DOHH2 (cell line): ENCODE measurements at regions not wholly inside any gene's neighbourhood (a gene's known extent, or its start where the extent isn't known, plus 50 kb on each side); places are given as distances from the start of the nearest gene placed in this dataset.

Source experiments
- H3F3A ChIP-seq: fragments of 200-600 bp; sonication (generic), shearing (Covaris generic); 2 replicates; pipeline ENCODE4 v1.6.0; 2016; ENCODE audit warnings: antibody characterized with exemption, mild to moderate bottlenecking; ENCODE audit not compliant: control insufficient read depth, insufficient read depth
- H3K27ac ChIP-seq: fragments of 200-600 bp; sonication (generic); 2 replicates; pipeline ENCODE4 v1.5.1; 2014; ENCODE audit warnings: low read depth, mild to moderate bottlenecking, low read length, moderate library complexity
- H3K27me3 ChIP-seq: fragments of 200-600 bp; sonication (generic); 2 replicates; pipeline ENCODE4 v1.6.1; 2014; ENCODE audit warnings: mild to moderate bottlenecking, low read length, mixed read lengths; ENCODE audit not compliant: control insufficient read depth
- H3K36me3 ChIP-seq: fragments of 200-600 bp; sonication (generic); 2 replicates; pipeline ENCODE4 v1.6.1; 2014; ENCODE audit warnings: mild to moderate bottlenecking, low read length, moderate library complexity, mixed read lengths; ENCODE audit not compliant: control insufficient read depth
- H3K4me1 ChIP-seq: fragments of 200-600 bp; sonication (generic); 2 replicates; pipeline ENCODE4 v1.6.1; 2014; ENCODE audit warnings: mild to moderate bottlenecking, low read length, mixed read lengths; ENCODE audit not compliant: control insufficient read depth
- H3K4me2 ChIP-seq: fragments of 200-600 bp; sonication (generic); 2 replicates; pipeline ENCODE4 v1.6.0; 2014; ENCODE audit warnings: mild to moderate bottlenecking, low read length, moderate library complexity
- H3K4me3 ChIP-seq: fragments of 200-600 bp; sonication (generic); 2 replicates; pipeline ENCODE4 v1.5.1; 2014; ENCODE audit warnings: mild to moderate bottlenecking, low read length, mixed read lengths
- H3K79me2 ChIP-seq: fragments of 200-600 bp; sonication (generic); 2 replicates; pipeline ENCODE4 v1.6.1; 2014; ENCODE audit warnings: mild to moderate bottlenecking, low read length, mixed read lengths; ENCODE audit not compliant: control insufficient read depth
- H3K9me2 ChIP-seq: fragments of 200-600 bp; sonication (generic); replicated peaks from 2 replicates; pipeline ENCODE4 v1.6.1; 2014; ENCODE audit warnings: mild to moderate bottlenecking, low read length, mixed read lengths; ENCODE audit not compliant: control insufficient read depth
- H3K9me3 ChIP-seq: fragments of 200-600 bp; sonication (generic); 2 replicates; pipeline ENCODE4 v1.6.1; 2014; ENCODE audit warnings: antibody characterized with exemption, low read length, mixed read lengths; ENCODE audit not compliant: control insufficient read depth, insufficient read depth
- H4K20me1 ChIP-seq: fragments of 200-600 bp; sonication (generic); 2 replicates; pipeline ENCODE4 v1.6.0; 2014; ENCODE audit warnings: low read depth, mild to moderate bottlenecking, antibody characterized with exemption, low read length, moderate library complexity; ENCODE audit not compliant: control insufficient read depth, insufficient read depth
- EZH2phosphoT487 ChIP-seq: fragments of 200-600 bp; sonication (generic); IDR thresholded peaks from 2 replicates; pipeline ENCODE4 v1.6.1; 2017; ENCODE audit warnings: borderline replicate concordance, mild to moderate bottlenecking, antibody characterized with exemption, low read length, moderate library complexity, mixed read lengths
- TF ChIP-seq, protein P1 (sequence below): fragments of 200-600 bp; sonication (generic); IDR thresholded peaks from one replicate; pipeline ENCODE4 v1.5.1; 2014; ENCODE audit warnings: antibody characterized with exemption, mild to moderate bottlenecking, low read depth, low read length; ENCODE audit not compliant: poor library complexity, severe bottlenecking

DNA sequence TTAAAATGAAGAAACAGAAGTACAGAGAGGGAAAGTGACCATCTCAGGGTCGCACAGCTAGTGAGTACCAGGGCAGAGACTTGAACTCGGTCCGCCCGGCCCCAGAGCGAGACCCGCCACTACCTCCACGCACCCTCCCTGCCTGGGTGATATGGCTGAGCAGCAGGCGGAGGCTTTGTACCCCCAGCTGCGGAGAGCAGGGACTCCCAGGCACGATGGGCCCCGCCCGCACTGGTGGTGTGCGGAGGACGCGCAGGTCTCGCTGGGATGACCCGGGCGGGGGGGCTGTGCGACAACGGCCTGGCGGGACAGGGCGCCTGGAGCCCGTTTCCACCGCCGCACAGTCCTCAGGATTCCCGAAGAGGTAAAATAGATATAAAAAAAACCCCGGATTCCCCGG, 64.7 kb upstream of the LARP1 start:
- TF ChIP-seq, protein P1, sequence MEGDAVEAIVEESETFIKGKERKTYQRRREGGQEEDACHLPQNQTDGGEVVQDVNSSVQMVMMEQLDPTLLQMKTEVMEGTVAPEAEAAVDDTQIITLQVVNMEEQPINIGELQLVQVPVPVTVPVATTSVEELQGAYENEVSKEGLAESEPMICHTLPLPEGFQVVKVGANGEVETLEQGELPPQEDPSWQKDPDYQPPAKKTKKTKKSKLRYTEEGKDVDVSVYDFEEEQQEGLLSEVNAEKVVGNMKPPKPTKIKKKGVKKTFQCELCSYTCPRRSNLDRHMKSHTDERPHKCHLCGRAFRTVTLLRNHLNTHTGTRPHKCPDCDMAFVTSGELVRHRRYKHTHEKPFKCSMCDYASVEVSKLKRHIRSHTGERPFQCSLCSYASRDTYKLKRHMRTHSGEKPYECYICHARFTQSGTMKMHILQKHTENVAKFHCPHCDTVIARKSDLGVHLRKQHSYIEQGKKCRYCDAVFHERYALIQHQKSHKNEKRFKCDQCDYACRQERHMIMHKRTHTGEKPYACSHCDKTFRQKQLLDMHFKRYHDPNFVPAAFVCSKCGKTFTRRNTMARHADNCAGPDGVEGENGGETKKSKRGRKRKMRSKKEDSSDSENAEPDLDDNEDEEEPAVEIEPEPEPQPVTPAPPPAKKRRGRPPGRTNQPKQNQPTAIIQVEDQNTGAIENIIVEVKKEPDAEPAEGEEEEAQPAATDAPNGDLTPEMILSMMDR, result no peak
- TF ChIP-seq EZH2phosphoT487, result no peak
- no peaks in the 10 kb centered on the region for H3K9me2 ChIP-seq
- H3K27ac ChIP-seq, result no peak overlapping the region
- no peak overlapping the region for H3K4me2 ChIP-seq
- peaks cover 4% of the 10 kb centered on the region for H3K4me1 ChIP-seq
- H4K20me1 ChIP-seq, result no peaks in the 10 kb centered on the region
- H3K9me3 ChIP-seq, result no peaks in the 10 kb centered on the region
- H3K79me2 ChIP-seq, result no peaks in the 10 kb centered on the region
- H3K36me3 ChIP-seq, result no peaks in the 10 kb centered on the region
- no peaks in the 10 kb centered on the region for H3K27me3 ChIP-seq
- H3K4me3 ChIP-seq, result no peak overlapping the region
- no peaks in the 10 kb centered on the region for H3F3A ChIP-seq

DNA sequence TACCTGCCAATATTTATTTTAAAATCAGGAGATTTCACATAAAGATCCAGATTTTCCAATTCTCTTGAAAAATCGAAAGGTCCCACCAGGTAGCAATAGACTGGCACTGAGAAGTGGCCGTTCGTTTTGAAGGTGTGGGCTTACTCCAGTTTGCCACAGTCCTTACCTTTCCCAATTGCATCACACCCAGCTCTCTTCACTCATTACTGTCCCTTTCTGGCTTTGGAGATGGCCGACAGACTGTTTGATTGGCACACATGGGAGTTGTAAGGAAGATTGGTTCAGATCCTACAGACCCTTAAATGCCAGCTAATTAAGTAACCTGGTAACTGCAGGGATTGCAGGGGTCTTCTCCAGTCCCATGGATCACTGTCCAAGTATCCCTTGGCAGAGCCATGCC, 68.7 kb upstream of the LARP1 start:
- no peaks in the 10 kb centered on the region for H3K36me3 ChIP-seq
- no peaks in the 10 kb centered on the region for H3K9me2 ChIP-seq
- H4K20me1 ChIP-seq, result no peaks in the 10 kb centered on the region
- H3K27ac ChIP-seq, result no peak overlapping the region
- peaks cover 15% of the 10 kb centered on the region for H3K4me1 ChIP-seq
- H3K4me2 ChIP-seq, result no peak overlapping the region
- no peaks in the 10 kb centered on the region for H3K79me2 ChIP-seq
- no peaks in the 10 kb centered on the region for H3K9me3 ChIP-seq
- TF ChIP-seq EZH2phosphoT487, result no peak
- TF ChIP-seq, protein P1, result no peak
- H3K27me3 ChIP-seq, result peaks cover 8% of the 10 kb centered on the region
- peaks cover 7% of the 10 kb centered on the region for H3F3A ChIP-seq
- no peak overlapping the region for H3K4me3 ChIP-seq

DNA sequence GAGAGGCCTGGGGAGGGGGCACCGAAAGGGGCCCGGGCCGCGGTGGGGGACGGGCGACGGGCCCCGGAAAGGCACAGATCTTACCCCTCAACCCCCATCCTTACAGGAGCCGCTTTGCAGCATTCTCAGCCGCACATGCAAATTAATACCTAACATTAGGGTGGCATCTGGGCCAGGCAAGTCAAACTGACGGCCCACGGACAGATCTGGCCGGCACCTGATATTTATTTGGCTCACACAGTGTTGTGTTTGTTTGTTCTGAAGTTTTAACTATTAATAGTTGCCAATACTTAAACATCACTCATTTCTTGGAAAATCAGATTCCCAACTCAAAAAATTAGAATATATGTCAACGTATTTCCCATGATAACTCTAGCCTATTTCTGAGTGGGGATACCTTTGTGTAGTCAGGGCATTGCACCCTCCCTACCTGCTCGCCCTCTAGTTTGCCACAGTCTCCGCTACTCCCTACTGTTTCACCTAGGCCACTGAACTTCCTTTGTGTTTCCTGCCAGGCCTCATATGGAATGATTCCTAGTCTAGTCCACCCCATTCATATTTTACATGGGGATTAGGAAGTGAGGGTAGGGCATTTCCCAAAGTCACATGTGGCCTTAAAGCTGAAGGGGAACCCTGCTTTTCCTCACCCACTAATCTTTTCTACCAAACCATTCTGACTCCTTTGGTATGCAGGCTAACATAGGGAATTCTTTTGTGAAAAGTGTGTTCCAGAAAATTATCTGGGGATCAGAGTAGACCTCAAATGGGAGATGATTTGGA, 71.9 kb upstream of the LARP1 start:
- no peaks in the 10 kb centered on the region for H3K79me2 ChIP-seq
- H3K9me3 ChIP-seq, result no peaks in the 10 kb centered on the region
- H3K27me3 ChIP-seq, result peaks cover 8% of the 10 kb centered on the region
- H3K4me1 ChIP-seq, result peaks cover 15% of the 10 kb centered on the region
- H3K36me3 ChIP-seq, result no peaks in the 10 kb centered on the region
- no peaks in the 10 kb centered on the region for H4K20me1 ChIP-seq
- H3F3A ChIP-seq, result peaks cover 7% of the 10 kb centered on the region
- H3K4me3 ChIP-seq, result peak overlapping the region; percentile 72
- H3K27ac ChIP-seq, result no peak overlapping the region
- TF ChIP-seq, protein P1, result no peak
- no peak for TF ChIP-seq EZH2phosphoT487
- H3K4me2 ChIP-seq, result peak overlapping the region; percentile 66
- H3K9me2 ChIP-seq, result no peaks in the 10 kb centered on the region
